Ramos (cell line): ENCODE measurements at regions not wholly inside any gene's neighbourhood (a gene's known extent, or its start where the extent isn't known, plus 50 kb on each side); places are given as distances from the start of the nearest gene placed in this dataset.
"Not testable (repeated sequence)": the region's sequence is repeated elsewhere in the genome, so short reads cannot be mapped to it uniquely, and the experiment has no call there.

Experiments
- in situ Hi-C: fragments of 300-500 bp; cut with MboI; formaldehyde crosslinking; loops from one replicate; pipeline ENCODE4 v1.14.3; 2022; ENCODE audit warnings: low sequenced_read_pairs; ENCODE audit not compliant: unreplicated experiment

DNA sequence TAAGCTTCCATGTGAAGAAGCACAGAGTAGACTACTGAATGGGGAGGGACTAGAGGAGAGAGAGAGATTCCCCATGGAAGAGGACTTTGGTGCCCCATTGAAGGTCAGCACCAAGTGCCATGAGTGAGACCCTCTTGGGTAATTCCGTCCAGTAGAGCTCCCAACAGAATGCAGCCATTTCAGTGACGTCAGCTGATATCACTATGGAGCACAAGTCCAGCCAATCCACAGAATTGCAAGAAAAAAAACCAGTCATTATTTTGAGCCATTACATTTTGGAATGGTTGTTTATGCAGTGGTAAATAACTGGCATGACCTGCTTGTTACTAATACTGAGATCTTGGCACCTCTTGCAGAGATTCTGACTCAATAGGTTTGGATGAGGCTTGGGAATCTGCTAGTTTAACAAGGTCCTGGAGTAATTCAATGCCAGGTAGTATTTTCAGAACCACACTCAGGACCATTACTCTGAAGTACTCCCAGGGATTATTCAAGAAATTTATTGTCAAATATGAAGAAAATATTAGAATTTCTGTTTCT lies 52.6 kb upstream of the SP8 start:
- in situ Hi-C loops, result no loop called here

DNA sequence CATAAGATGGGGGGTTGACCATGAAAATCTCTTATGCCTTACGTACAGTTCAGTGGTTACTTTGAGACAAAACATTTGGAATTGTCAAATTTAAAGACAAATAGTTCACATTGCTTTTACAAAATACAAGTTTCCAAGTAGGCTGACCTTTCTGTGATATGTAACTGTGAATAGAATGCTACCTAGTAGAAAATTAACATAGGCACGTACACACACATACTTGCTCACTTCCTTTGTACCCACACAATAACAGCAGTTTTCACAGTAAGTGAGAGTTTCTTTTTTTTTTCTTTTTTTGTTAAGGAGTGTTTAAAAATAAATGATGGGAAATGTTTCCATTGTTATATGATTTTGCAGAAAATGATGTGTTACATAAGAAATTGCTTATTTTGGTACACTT lies 53.3 kb upstream of the SP8 start:
- in situ Hi-C loops, result no loop called here

DNA sequence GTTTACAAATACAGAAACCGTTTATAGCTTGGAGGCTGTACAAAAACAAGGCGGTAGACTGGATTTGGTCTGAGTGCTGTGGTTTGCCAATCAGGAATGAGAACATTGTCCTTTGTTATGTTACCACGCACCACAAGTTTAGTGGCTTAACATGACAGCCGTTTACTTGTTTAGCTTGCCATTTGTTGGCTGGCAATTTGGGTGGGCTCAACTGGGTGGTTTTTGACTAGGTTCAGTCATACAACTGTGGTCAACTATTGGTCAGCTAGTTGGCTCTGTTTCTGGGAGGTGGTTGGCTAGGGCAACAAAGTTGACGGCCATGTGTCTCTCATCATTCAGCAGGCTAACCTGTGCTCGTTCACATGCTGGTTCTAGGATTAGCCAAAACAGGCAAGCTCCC lies 60.1 kb upstream of the SP8 start:
- in situ Hi-C loops, result no loop called here

DNA sequence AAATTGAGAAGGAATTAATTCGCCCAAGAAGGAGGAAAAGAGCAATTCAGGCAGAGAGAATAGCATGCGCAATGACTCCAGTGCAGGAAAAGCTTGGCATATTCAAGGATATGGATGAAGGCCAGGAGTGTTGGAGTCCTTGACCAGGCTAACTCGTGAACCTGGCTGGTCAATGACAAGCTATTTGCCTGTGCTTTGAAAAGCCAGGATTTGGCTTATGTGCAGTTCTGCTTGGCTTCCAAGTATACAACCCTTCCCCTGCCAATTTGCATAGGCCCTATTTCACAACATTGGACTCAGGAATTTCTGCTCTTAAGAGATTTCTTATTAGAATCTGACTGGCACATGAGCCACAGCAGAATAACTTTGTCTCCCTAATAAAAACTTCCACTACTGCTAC lies 72.3 kb upstream of the SP8 start:
- in situ Hi-C loops, result no loop called here

DNA sequence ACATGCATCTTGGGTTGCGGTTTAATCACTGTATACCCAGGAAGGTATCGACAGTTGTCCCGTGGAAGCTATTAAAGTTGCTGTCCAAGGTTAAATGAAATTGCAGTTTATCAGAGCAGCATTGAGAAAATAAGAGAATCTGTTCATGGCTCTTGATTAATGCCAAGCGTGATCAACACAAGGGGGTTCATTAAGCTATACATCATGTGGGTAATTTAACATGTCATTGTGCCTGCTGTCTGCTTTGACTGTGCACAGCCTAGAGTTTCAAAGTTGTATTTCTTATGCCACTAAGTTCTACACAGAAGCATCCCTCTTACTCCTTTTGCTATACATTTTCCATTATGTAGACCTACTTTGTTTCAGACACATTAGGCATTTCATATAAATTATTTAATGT lies 74.8 kb upstream of the SP8 start:
- in situ Hi-C loops, result no loop called here

DNA sequence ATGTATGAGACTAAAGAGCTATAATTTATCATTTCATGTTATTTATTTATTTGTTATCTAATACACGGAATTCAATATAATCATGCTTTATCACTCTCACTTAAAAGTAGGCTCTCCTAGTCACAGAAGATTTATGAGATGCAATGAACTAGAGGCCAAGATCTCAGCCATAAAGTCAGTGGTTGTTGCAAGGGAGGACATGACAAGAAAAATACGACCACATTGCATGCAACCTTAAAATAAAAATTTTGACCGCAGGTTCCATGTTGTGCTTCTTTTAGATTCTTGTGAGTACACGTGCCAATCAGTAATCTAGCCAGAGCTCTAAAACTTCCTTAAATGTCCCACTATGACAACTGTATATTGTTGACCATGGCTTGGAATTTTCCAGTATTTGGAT lies 75.9 kb upstream of the SP8 start:
- in situ Hi-C loops, result no loop called here

DNA sequence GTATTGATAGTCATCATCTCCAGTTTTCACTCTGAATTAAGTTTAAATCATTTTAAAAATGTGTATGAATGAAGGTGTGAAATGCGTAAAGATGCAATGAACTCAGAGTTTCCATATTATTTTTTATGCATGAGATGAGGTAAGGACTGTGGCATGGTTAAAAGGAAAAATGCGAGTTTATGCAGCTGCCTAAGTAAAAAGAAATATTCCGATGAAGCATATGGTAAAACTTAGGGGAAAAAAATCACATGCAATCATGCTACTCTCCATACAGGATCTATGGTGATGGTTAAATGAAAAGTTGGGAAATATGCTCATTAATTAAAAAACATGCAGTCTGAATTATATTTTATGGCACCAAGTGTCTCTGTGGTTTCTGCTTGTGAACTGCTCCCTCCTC lies 77.5 kb upstream of the SP8 start:
- in situ Hi-C loops, result no loop called here

DNA sequence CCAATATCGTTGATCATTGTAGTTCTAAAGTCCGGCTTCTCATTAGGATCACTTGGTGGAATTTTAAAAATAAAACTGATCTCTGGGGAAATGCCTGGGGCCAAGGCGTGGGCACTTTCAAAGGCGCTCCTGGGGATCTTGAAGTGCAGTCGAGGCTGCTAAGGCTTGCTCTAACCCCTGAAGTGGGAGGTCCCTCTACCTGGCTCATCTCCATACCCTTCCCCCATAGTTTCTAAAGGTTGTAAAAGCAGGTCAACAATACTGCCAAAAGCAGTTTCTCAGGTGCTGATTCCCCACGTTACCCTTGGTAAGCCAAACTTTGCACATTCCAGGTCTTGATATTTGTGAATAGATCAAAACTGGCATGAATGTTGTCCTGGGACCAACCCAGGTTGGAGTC lies 79.0 kb upstream of the SP8 start:
- in situ Hi-C loops, result no loop called here

DNA sequence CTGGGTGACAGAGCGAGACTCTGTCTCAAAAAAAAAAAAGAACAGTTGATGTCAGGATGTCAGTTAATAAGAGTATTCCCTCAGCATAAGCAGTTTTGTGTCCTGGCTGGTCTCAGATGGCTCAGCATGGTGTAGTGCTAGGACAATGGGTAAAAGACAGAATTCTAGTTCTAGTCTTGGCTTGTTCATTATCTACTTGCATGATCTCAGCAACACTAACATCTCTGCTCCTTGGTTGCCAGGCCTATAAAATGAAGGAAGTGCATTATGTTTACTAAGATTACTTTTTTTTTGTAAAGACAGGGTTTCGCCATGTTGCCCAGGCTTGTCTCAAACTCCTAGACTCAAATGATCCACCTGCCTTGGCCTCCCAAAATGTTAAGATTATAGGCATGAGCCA lies 84.3 kb upstream of the SP8 start:
- in situ Hi-C loops, result no loop called here

DNA sequence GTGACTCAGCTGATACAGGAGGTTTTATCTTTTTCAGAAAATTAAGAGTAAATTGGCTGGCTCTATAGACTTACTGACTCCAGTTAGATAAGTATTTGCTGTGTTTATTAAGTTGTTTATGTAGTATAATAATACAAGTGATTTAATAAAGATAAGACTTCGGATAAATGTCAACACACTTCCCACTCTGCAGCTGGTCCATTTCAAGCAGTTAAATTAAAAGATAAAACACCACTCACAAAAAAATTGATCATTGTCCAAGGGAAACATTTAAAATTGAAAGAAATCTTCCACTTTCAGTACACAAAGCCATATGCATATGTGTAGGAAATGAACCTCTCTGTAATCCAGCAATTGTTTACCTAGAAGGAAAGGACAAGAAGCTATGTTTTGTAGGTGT lies 106.1 kb upstream of the SP8 start:
- in situ Hi-C loops, result no loop called here

DNA sequence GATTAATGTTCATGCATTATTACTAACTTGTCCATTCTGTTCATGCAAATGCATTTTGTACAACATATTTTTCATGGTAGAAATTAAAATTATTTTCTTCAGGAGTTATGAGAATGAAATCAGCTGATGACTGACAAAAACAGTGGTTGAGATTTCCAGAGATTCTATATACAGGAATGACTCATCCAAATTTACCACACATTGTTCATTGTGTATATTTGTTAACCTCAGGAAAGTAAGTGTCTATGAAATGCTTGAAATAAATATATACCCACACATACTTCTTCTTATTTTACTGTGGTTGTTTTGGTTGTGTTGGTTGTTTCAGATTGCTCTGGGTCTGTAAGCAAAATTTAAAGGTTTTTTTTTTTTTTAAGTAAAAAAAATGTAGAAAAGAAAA lies 108.1 kb upstream of the SP8 start:
- in situ Hi-C loops, result no loop called here

DNA sequence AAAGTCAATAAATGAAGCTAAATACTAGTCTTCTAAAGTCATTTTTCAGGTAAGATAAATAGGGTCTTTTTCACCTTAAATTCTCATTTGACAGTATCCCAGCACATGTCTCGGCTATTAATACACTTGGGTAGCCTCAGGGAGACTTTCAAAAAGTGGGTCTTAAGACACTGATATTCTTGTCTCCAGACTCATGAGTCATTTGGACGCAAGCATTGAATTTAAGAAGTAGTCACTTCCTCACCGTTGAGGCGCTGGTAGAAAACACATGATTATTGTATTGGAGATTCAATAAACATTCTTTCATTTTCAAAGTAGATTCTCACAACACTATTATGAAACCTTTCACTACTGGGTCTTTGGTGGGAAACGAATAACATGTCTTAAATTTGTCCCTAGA lies 108.9 kb upstream of the SP8 start:
- in situ Hi-C loops, result no loop called here

DNA sequence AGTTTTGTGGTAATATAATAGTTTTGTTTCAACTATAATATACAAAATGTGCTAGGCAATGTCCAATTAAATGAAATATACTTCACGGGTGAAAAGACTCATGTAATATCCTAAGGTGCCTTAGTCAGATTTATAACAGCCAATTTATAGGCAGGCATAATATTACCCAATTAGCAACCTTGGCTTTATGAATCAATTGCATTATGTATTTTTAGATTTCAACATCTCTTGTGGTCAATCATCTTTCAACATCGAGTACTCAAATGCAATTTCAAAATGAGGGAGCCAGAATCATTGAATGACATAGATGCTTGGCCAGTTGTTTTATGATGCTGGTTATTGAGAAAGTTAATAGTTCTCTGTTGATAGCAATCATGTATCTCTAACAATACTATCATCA lies 110.3 kb upstream of the SP8 start:
- in situ Hi-C loops, result no loop called here

DNA sequence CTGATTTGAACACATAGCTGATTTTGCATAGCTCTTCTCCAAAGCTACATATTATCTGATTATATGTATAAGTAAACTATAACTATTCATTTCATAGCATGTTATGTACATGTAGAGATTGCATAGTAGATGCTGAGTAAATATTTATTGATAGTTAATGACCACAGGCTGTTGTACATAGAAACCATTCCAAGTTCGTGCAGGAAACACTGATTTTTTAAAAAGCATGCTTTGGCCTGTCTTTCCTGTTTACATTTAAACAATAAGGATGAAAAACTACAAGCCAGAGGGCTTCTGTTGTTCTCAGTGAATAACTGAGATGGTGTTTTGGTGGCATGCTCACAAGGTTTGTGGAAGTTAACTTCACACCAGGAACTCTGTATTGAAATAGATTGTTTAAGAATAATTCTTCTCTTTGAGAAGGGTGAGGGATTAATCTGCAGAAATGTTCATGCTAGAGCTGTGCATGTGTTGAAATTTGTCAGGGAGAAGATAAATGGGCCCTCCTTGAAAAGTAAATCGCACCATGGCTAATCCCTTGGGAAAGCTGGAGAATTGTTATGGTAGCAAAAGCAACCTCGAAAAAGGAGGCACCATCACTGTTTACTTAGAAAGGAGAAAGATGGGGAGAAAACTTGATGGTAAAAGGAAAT lies 120.2 kb upstream of the SP8 start:
- in situ Hi-C loops, result no loop called here

DNA sequence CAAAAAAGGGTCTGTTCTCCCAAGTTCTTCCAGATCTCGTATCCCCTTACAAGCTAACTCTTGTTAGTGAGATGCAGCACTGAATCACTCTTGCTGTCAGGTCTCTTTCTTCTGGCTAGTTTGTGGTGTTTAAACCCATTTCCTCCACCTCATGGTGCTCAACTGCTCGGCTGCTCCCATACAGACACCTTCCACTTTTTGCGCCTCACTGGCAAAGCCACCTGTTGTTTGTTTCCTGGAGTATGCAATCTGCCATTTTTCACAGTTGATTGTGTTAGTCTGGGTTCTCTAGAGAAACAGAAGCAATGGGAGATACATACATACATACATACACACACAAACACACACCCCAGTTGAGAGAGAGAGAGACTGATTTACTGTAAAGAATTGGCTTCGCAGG lies 124.4 kb upstream of the SP8 start:
- in situ Hi-C loops, result no loop called here

DNA sequence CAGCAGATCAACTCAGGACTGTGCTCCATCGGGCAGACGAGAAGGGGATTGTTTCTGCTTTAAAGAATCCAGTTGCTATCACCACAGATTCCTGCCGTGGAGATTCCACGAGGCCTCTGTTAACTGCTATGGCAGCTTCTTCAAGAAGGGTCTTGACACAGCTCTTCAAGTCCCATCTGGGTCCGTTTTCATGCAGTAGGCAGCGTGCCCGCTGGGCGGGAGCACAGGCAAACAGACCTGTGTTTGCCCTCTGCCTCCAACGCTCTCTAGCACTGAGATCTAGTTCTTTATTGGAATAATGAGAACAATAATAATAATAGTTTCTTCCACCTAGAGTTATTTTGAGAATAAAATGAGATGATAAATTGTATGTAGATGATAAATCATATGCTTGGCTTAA lies 127.2 kb upstream of the SP8 start:
- in situ Hi-C loops, result no loop called here

DNA sequence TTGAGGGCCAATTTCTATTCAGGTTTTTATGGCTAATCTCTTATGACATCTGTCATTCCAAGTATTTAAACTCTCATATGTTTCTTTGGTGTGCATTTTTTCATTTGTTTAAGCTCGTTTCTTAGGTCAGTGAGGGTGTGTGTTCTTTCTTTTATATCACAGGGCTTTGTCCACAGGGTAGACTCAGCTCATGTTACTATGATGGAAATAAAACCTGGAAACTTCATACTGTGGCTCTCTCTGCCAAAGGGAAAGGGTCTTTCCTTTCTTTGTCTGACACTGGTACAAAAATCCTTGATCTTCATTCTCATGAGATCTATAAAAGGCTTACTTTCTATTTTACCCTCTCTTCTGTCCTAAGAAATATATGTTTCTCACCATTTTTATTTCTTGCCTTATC lies 129.6 kb upstream of the SP8 start:
- in situ Hi-C loops, result no loop called here

DNA sequence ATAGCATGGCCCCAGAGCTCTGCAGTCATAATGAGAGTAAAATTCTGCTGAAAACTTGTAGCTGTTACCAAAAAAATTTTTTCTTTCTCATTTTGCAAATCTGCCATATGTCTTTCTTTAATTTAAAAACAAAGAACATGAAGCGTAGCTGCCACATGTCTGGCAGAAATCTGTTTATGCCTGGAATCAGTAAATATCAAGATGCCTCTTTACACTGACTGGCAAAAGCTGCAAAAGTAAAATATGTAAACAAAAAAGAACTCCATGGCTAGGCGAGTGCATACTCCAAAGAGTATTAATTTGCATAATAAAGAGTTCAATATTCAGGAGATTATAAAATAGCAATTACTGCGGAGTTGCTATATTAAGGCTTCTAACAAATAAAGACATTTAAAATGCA lies 130.9 kb upstream of the SP8 start:
- in situ Hi-C loops, result no loop called here

DNA sequence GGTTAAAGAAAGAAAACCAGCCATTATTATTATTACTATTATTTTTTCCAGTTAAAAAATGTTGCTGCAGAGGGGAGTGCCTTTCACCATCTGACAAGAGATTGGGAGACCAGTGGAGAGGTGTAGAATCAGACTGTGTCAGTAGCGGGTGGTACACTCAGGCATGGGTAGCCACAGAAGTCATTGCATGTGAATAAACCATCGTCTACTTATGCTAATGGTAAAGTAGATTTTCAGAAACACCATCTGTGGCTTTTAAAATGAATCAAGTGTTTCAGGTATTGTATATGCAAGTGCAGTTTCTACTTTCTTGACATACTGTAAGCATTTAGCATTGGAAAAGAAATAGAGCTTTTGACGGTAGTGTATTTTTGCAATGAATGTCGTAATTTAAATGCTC lies 131.5 kb upstream of the SP8 start:
- in situ Hi-C loops, result no loop called here

DNA sequence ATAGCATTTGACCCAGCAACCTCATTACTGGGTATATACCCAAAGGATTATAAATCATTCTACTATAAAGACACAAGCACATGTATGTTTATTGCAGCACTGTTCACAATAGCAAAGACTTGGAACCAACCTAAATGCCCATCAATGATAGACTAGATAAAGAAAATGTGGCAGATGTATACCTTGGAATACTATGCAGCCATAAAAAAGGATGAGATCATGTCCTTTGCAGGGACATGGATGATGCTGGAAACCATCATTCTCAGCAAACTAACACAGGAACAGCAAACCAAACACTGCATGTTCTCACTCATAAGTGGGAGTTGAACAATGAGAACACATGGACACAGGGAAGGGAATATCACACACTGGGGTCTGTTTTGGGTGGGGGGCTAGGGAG lies 140.5 kb upstream of the SP8 start:
- in situ Hi-C loops, result not testable (repeated sequence)

DNA sequence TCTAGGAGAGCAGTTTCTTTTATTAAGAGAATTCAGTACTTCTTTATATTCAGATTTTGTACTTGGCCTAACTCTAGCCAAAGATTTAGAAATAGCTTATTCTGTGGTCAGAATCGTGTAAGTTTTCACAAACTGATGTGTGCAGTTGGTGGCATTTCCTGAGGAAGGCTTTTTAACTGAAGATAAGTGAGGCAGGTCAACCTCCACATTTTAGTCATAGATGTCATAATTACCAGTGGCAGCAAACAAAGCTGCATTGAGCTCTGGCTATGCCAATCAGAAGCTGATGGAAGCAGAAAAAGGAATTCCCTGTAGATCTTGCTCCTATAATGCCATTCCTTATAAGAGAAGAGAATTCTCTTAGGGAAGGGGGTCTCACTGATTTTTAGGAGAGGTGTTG lies 141.3 kb upstream of the SP8 start:
- in situ Hi-C loops, result no loop called here

DNA sequence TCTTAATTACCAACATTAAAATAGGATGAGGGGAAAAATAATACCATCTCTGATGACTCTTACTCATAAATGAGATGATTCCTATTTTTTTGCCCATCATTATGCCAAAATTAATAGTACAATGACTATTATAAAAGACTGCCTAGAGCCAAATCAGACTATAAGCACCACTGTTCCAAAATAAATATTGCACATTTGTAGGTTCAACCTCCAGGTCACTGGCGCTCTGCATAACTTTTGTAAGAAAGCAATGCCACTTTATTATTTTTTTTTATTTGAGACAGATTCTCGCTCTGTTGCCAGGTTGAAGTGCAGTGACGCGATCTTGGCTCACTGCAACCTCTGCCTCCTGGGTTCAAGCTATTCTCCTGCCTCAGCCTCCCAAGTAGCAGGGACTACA lies 142.5 kb upstream of the SP8 start:
- in situ Hi-C loops, result no loop called here

DNA sequence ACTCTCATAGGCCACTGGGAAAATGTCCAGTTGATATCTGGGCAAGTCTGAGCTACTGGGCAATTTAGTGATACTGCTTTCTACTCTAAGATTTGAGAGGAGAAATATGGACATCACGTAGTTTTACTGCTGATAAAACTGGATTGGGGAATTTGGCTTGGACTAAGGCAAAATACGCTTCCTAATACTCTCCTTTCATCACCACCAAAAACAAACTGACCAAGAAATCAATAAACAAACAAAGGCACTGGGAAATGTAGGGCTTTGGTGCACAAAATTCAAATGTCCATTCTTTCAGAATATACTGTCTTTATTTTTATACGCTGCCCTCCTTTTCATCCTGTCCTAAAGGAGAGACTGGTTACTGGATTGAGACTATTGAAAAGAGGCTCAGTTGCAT lies 145.1 kb upstream of the SP8 start:
- in situ Hi-C loops, result no loop called here
